Hepatocyte (in vitro differentiated cells): ENCODE measurements at regions not wholly inside any gene's neighbourhood (a gene's known extent, or its start where the extent isn't known, plus 50 kb on each side); places are given as distances from the start of the nearest gene placed in this dataset.

ENCODE experiments used
- CTCF ChIP-seq: fragments of 200-600 bp; sonication (generic); IDR thresholded peaks from 2 replicates; pipeline ENCODE4 v1.5.1; 2016; ENCODE audit warnings: antibody characterized with exemption, mild to moderate bottlenecking; ENCODE audit not compliant: poor library complexity
- EZH2 ChIP-seq: fragments of 200-600 bp; sonication (generic); IDR thresholded peaks from 2 replicates; pipeline ENCODE4 v1.6.1; 2016; ENCODE audit warnings: antibody characterized with exemption, mild to moderate bottlenecking, borderline replicate concordance
- EZH2phosphoT487 ChIP-seq: fragments of 200-600 bp; sonication (generic); IDR thresholded peaks from one replicate; pipeline ENCODE4 v1.6.1; 2018; ENCODE audit warnings: antibody characterized with exemption, mild to moderate bottlenecking, low read depth, moderate library complexity; ENCODE audit not compliant: unreplicated experiment, severe bottlenecking

- TF ChIP-seq CTCF (no peak), EZH2phosphoT487 (no peak), EZH2 (no peak)
These were observed 144.9 kb downstream of the CEP120 start for GRCh38 chr5:123278284-123278683.
